GM18508 (cell line): ENCODE measurements at regions not wholly inside any gene's neighbourhood (a gene's known extent, or its start where the extent isn't known, plus 50 kb on each side); places are given as distances from the start of the nearest gene placed in this dataset.

ENCODE experiments used
- ATAC-seq: cut with Tn5 transposase; IDR thresholded peaks from one replicate; pipeline ENCODE4 v1.9.1; 2021; ENCODE audit warnings: moderate number of reproducible peaks; ENCODE audit not compliant: insufficient read depth, unreplicated experiment

DNA sequence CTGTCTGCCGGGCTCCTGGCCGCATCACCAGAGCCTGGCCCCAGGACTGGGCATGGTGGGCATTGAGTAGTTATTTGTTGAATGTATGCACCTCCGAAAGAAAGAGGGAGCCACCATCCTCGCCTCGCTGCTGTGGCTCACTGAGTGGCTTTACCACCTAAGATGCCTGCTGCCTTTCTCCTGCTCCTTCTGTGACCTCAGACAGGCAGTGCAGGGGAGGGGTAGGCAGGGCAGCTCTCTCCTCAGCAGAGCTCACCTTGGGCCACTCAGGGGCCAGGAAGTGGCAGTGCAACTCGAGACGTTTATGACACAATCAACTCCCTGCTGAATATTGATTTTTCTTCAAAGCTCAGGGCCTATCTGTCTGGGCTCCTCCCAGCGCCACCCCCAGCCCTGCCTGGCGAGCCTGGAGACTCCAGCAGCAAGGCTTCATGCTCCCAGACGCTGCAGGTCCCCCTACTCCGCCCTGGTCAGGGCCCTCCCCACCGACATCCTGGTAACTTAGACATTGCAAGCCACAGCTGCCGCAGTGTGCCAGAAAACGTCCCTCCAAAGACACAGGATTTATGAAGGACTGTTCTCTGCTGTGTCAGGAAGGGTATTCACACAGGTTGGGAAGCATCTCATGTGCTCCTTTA lies 84.3 kb upstream of the DIO3 start:
- no peak for ATAC-seq

GRCh38 chr14:101477648-101478047 lies 83.6 kb upstream of the DIO3 start:
- no peak for ATAC-seq

- ATAC-seq, result no peak
These were observed 83.2 kb upstream of the DIO3 start for GRCh38 chr14:101478096-101478495.

DNA sequence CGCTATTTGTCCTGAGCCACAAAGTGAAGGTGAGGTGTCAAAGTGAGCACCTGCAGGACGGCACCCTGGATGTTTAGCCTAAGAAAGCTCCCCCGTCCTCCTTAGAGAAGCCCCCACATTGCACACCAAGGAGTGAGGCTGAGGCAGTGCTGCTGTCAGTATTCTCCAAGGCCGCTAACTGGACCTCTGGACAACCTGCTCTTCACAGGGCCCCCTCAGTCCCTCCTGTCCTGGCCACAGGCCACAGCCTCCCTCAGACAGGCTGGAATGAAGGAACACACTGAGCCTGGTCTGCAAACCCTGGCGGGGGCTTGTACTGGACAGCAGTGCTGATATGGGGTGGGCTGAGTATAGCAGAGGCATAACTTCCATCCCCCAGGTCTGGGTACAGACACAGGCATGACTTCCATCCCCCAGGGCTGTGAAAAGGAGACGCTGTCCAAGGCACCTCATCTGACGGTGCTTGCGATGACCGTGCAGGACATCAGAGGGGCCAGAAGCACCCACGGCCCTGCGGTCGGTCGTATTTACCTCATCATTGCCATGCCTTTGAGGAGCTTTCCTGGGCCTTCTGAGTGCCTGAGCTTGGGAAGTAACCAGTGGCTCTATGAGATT lies 82.4 kb upstream of the DIO3 start:
- no peak for ATAC-seq

GRCh38 chr14:101480022-101480746 lies 81.1 kb upstream of the DIO3 start:
- ATAC-seq, result no peak

GRCh38 chr14:101480747-101481530 lies 80.4 kb upstream of the DIO3 start:
- no peak for ATAC-seq

DNA sequence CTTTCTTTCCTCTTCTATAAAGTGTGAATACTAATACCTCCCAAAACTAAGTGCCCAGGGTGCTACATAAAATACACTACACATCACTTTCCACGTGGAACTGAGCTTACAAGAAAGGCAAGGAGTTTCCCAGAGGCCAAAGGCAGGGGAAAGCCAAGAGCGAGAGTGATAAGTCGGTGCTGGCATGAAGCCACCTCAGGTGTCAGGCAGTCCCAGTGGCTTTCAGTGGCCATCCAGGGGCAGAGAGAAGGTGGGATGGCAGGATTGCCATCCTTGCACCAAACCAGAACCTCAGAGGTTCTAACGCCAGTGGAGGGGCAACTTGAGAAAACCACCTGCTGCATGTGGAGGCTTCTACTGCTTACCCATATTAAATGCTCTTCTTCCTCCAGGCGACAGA lies 79.7 kb upstream of the DIO3 start:
- ATAC-seq, result no peak

DNA sequence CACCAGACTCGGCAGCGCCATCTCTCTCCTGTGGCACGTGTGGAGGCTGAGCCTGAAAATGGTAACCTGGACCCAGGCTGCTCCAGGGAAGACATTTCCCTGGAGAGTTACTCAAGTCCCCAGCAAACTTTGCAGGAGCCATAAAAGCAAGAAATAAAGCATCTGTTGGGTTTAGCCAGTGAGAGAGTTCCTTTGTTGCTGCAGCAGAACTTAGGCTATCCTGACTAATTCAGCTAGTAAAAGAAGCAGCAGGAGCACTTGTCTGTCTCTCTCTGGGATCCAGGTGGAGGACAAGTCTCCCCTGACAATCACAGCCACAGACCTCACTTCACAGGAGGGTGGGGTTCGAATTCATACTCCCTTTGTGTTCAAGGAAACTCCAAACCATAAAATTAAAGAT lies 79.2 kb upstream of the DIO3 start:
- ATAC-seq, result no peak

DNA sequence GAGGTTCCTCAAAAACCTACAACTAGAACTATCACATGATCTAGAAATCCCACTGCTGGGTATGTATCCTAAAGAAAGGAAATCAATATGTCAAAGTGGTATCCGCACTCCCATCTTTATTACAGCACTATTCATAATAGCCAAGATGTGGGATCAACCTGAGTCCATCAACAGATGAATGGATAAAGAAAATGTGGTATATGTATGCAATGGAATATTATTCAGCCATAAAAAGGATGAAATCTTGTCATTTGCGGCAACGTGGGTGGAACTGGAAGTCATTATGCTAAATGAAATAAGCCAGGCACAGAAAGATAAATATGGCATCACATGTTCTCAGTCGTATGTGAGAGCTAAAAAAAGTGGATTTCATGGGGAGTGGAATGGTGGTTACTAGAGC lies 77.5 kb upstream of the DIO3 start:
- no peak for ATAC-seq

DNA sequence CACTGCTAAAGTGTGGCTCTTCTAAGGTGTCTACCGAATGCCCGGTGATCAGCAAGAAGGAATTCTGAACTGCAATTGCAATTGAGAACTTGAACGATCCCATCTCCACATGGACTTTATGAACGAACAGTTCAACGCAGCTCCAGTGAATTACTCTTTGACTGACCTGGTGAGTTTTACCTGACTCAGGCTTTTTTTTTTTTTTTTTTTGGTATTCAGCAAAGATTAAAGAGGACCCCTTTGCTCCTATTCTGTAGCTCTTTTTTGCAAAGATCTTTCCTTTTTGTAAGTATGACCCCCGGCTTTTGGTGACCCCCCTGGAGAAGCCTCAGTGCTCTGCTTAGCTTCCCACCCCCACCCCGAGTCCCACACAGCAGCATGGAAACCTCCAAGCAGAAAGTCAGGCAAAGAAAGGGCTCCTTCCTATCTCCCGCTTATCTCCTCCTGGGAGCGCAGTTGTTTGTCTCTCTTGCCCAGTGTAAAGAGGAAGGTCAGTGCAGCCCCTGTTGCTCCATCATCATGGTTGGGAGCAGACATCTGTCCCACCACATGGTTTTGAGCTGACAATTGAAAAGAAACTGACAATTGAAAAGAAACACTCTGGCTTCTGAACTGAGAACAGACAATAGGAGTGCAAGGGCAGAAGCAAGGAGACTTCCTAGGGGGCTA lies 72.1 kb upstream of the DIO3 start:
- ATAC-seq, result no peak

GRCh38 chr14:101490771-101491170 lies 70.5 kb upstream of the DIO3 start:
- no peak for ATAC-seq

DNA sequence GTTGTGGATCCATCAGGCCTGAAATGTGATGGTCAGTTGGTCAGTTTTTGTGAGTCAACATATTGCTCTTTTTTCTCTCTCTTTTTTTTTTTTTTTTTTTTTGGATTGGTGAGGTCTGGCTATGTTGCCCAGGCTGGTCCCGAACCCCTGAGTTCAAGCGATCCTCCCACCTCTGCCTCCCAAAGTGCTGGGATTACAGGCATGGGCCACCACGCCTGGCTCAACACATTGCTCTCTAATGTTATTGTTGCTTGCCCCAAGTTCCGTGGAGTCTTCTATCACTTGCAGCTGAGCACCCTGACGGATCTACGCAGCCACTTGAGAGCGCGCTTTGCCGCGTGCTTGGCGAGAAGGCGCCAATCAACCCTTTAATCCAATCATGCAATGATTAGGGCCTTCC lies 69.5 kb upstream of the DIO3 start:
- no peak for ATAC-seq

GRCh38 chr14:101492716-101493115 lies 68.6 kb upstream of the DIO3 start:
- ATAC-seq, result no peak

- no peak for ATAC-seq
These were observed 66.5 kb upstream of the DIO3 start for GRCh38 chr14:101494826-101495225.

GRCh38 chr14:101495284-101495683 lies 66.0 kb upstream of the DIO3 start:
- no peak for ATAC-seq

DNA sequence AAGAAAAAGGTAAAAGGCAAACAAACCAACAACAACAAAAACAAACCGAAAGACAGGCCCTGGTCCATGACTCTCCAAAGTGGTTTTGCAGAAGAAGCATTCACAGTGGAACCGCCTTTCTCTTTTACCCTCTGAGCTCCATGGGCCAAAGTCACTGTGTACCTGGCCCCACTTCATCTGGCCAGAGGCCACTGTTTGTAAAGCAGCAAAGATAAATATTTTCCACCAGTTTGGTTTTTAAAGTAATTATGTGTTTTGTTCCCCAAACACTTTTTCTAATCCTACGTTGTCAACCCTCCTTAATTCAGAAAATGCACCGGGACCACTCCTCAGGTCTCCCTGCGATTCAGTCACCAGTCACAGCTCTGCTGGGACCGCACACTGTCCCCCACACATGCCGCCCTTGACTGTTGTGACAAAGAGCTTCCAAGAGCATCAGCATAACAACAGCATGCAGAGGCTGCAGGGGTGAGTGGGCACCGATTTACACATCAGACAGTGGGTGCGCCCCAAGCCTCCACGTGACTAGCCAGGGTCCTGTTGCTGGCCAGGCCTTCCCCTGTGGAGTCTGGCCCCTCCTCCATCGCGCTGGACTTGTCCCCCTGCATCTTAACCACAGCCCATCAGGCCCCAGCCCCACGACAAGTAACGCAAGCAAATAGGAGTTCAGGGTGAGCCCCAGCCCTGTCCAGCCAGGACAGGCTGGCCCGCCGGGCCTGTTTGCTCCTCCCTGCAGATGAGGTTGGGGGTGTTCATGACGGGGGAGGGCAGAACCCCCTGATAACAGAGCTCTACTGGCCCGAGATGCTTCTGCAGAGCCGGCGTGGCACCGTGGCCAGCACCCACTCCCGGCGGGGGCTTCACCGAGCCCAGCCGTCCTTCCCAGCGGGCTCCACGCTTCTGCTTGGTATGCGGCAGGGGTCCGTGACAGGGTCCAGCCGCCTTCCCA lies 65.2 kb upstream of the DIO3 start:
- no peak for ATAC-seq

- ATAC-seq, result no peak
These were observed 64.3 kb upstream of the DIO3 start for GRCh38 chr14:101496776-101497683.
